ENCODE measurements at regions not wholly inside any gene's neighbourhood (a gene's known extent, or its start where the extent isn't known, plus 50 kb on each side); places are given as distances from the start of the nearest gene placed in this dataset.

- H3K4me3 ChIP-seq (ENCODE audit: low read length), result no peak overlapping the region
- H3K4me1 ChIP-seq (ENCODE audit: control insufficient read depth, insufficient read depth, low read length), result no peaks in the 10 kb centered on the region
- no peaks in the 10 kb centered on the region for H3K9me3 ChIP-seq (ENCODE audit: control insufficient read depth, low read length)
- H3K27me3 ChIP-seq (ENCODE audit: control insufficient read depth, insufficient read depth, low read length), result peaks cover 5% of the 10 kb centered on the region
- H3K9ac ChIP-seq (ENCODE audit: low read length), result no peak overlapping the region
- H3K36me3 ChIP-seq (ENCODE audit: control insufficient read depth, insufficient read depth, low read length), result no peaks in the 10 kb centered on the region
These were observed 97.9 kb upstream of the RTL6 start for GRCh38 chr22:44595841-44596341.

GRCh38 chr22:44594951-44595350, 96.9 kb upstream of the RTL6 start:
- no peak overlapping the region for H3K9ac ChIP-seq (ENCODE audit: low read length)
- no peak overlapping the region for H3K4me3 ChIP-seq (ENCODE audit: low read length)
- no peaks in the 10 kb centered on the region for H3K36me3 ChIP-seq (ENCODE audit: control insufficient read depth, insufficient read depth, low read length)
- H3K27me3 ChIP-seq (ENCODE audit: control insufficient read depth, insufficient read depth, low read length), result peaks cover 5% of the 10 kb centered on the region
- no peaks in the 10 kb centered on the region for H3K9me3 ChIP-seq (ENCODE audit: control insufficient read depth, low read length)
- no peaks in the 10 kb centered on the region for H3K4me1 ChIP-seq (ENCODE audit: control insufficient read depth, insufficient read depth, low read length)

- no peak overlapping the region for H3K4me3 ChIP-seq (ENCODE audit: low read length)
- no peaks in the 10 kb centered on the region for H3K4me1 ChIP-seq (ENCODE audit: control insufficient read depth, insufficient read depth, low read length)
- no peak overlapping the region for H3K9ac ChIP-seq (ENCODE audit: low read length)
- peaks cover 5% of the 10 kb centered on the region for H3K27me3 ChIP-seq (ENCODE audit: control insufficient read depth, insufficient read depth, low read length)
- no peaks in the 10 kb centered on the region for H3K36me3 ChIP-seq (ENCODE audit: control insufficient read depth, insufficient read depth, low read length)
- H3K9me3 ChIP-seq (ENCODE audit: control insufficient read depth, low read length), result no peaks in the 10 kb centered on the region
These were observed 94.8 kb upstream of the RTL6 start for GRCh38 chr22:44592824-44593148.

GRCh38 chr22:44592126-44592823, 94.2 kb upstream of the RTL6 start:
- H3K27me3 ChIP-seq (ENCODE audit: control insufficient read depth, insufficient read depth, low read length), result peaks cover 6% of the 10 kb centered on the region
- H3K4me1 ChIP-seq (ENCODE audit: control insufficient read depth, insufficient read depth, low read length), result no peaks in the 10 kb centered on the region
- no peaks in the 10 kb centered on the region for H3K36me3 ChIP-seq (ENCODE audit: control insufficient read depth, insufficient read depth, low read length)
- H3K4me3 ChIP-seq (ENCODE audit: low read length), result no peak overlapping the region
- H3K9ac ChIP-seq (ENCODE audit: low read length), result no peak overlapping the region
- no peaks in the 10 kb centered on the region for H3K9me3 ChIP-seq (ENCODE audit: control insufficient read depth, low read length)

- no peaks in the 10 kb centered on the region for H3K9me3 ChIP-seq (ENCODE audit: control insufficient read depth, low read length)
- peaks cover 9% of the 10 kb centered on the region for H3K4me1 ChIP-seq (ENCODE audit: control insufficient read depth, insufficient read depth, low read length)
- no peaks in the 10 kb centered on the region for H3K36me3 ChIP-seq (ENCODE audit: control insufficient read depth, insufficient read depth, low read length)
- peaks cover 16% of the 10 kb centered on the region for H3K27me3 ChIP-seq (ENCODE audit: control insufficient read depth, insufficient read depth, low read length)
- H3K4me3 ChIP-seq (ENCODE audit: low read length), result no peak overlapping the region
- no peak overlapping the region for H3K9ac ChIP-seq (ENCODE audit: low read length)
These were observed 93.2 kb upstream of the RTL6 start for GRCh38 chr22:44591146-44591790.

GRCh38 chr22:44590291-44590690, 92.3 kb upstream of the RTL6 start:
- Histone ChIP-seq H3K36me3 (ENCODE audit: control insufficient read depth, insufficient read depth, low read length) (no peaks in the 10 kb centered on the region), H3K9ac (ENCODE audit: low read length) (no peak overlapping the region), H3K9me3 (ENCODE audit: control insufficient read depth, low read length) (no peaks in the 10 kb centered on the region), H3K27me3 (ENCODE audit: control insufficient read depth, insufficient read depth, low read length) (peaks cover 21% of the 10 kb centered on the region), H3K4me1 (ENCODE audit: control insufficient read depth, insufficient read depth, low read length) (peaks cover 14% of the 10 kb centered on the region), H3K4me3 (ENCODE audit: low read length) (no peak overlapping the region)

GRCh38 chr22:44589831-44590230, 91.8 kb upstream of the RTL6 start:
- Histone ChIP-seq H3K9me3 (ENCODE audit: control insufficient read depth, low read length) (no peaks in the 10 kb centered on the region), H3K27me3 (ENCODE audit: control insufficient read depth, insufficient read depth, low read length) (peaks cover 21% of the 10 kb centered on the region), H3K4me1 (ENCODE audit: control insufficient read depth, insufficient read depth, low read length) (peaks cover 14% of the 10 kb centered on the region), H3K4me3 (ENCODE audit: low read length) (no peak overlapping the region), H3K9ac (ENCODE audit: low read length) (no peak overlapping the region), H3K36me3 (ENCODE audit: control insufficient read depth, insufficient read depth, low read length) (no peaks in the 10 kb centered on the region)

- H3K9me3 ChIP-seq (ENCODE audit: control insufficient read depth, low read length), result no peaks in the 10 kb centered on the region
- peaks cover 14% of the 10 kb centered on the region for H3K4me1 ChIP-seq (ENCODE audit: control insufficient read depth, insufficient read depth, low read length)
- H3K36me3 ChIP-seq (ENCODE audit: control insufficient read depth, insufficient read depth, low read length), result no peaks in the 10 kb centered on the region
- H3K9ac ChIP-seq (ENCODE audit: low read length), result no peak overlapping the region
- no peak overlapping the region for H3K4me3 ChIP-seq (ENCODE audit: low read length)
- H3K27me3 ChIP-seq (ENCODE audit: control insufficient read depth, insufficient read depth, low read length), result peaks cover 21% of the 10 kb centered on the region
These were observed 90.3 kb upstream of the RTL6 start for GRCh38 chr22:44588348-44588747.

- H3K36me3 ChIP-seq (ENCODE audit: control insufficient read depth, insufficient read depth, low read length), result no peaks in the 10 kb centered on the region
- no peaks in the 10 kb centered on the region for H3K9me3 ChIP-seq (ENCODE audit: control insufficient read depth, low read length)
- peaks cover 14% of the 10 kb centered on the region for H3K4me1 ChIP-seq (ENCODE audit: control insufficient read depth, insufficient read depth, low read length)
- no peak overlapping the region for H3K4me3 ChIP-seq (ENCODE audit: low read length)
- peaks cover 22% of the 10 kb centered on the region for H3K27me3 ChIP-seq (ENCODE audit: control insufficient read depth, insufficient read depth, low read length)
- no peak overlapping the region for H3K9ac ChIP-seq (ENCODE audit: low read length)
These were observed 89.8 kb upstream of the RTL6 start for GRCh38 chr22:44587737-44588310.

- Histone ChIP-seq H3K4me3 (ENCODE audit: low read length) (peak overlapping the region; percentile 6), H3K4me1 (ENCODE audit: control insufficient read depth, insufficient read depth, low read length) (peaks cover 14% of the 10 kb centered on the region), H3K27me3 (ENCODE audit: control insufficient read depth, insufficient read depth, low read length) (peaks cover 26% of the 10 kb centered on the region), H3K9me3 (ENCODE audit: control insufficient read depth, low read length) (no peaks in the 10 kb centered on the region), H3K36me3 (ENCODE audit: control insufficient read depth, insufficient read depth, low read length) (no peaks in the 10 kb centered on the region), H3K9ac (ENCODE audit: low read length) (peak overlapping the region; percentile 50)
These were observed 89.1 kb upstream of the RTL6 start for GRCh38 chr22:44586999-44587736.

GRCh38 chr22:44586351-44586990, 88.4 kb upstream of the RTL6 start:
- Histone ChIP-seq H3K27me3 (ENCODE audit: control insufficient read depth, insufficient read depth, low read length) (peaks cover 26% of the 10 kb centered on the region), H3K4me3 (ENCODE audit: low read length) (peak overlapping the region; percentile 6), H3K9me3 (ENCODE audit: control insufficient read depth, low read length) (no peaks in the 10 kb centered on the region), H3K4me1 (ENCODE audit: control insufficient read depth, insufficient read depth, low read length) (peaks cover 14% of the 10 kb centered on the region), H3K36me3 (ENCODE audit: control insufficient read depth, insufficient read depth, low read length) (no peaks in the 10 kb centered on the region), H3K9ac (ENCODE audit: low read length) (peak overlapping the region; percentile 50)

Data from mucosa of stomach (tissue), 1 donor.